KMS-11 (cell line): ENCODE measurements at regions not wholly inside any gene's neighbourhood (a gene's known extent, or its start where the extent isn't known, plus 50 kb on each side); places are given as distances from the start of the nearest gene placed in this dataset.
A peak's percentile ranks its signal among the peaks of the same experiment; 100 is the strongest.

ENCODE experiments used
- H2AFZ ChIP-seq: fragments of 200-600 bp; sonication (generic); 2 replicates; pipeline ENCODE4 v1.6.1; 2016; ENCODE audit warnings: antibody characterized with exemption, mixed run types, low read depth
- H3K27ac ChIP-seq: fragments of 200-600 bp; sonication (generic); 2 replicates; pipeline ENCODE4 v1.6.1; 2016; ENCODE audit warnings: mild to moderate bottlenecking, mixed run types
- H3K27me3 ChIP-seq: fragments of 200-600 bp; sonication (generic); 2 replicates; pipeline ENCODE4 v1.6.1; 2017; ENCODE audit warnings: mild to moderate bottlenecking, low read depth, mixed run types, moderate library complexity; ENCODE audit not compliant: insufficient read depth
- H3K36me3 ChIP-seq: fragments of 200-600 bp; sonication (generic); 2 replicates; pipeline ENCODE4 v1.6.1; 2017; ENCODE audit warnings: mild to moderate bottlenecking, mixed run types; ENCODE audit not compliant: insufficient read depth
- H3K4me1 ChIP-seq: fragments of 200-600 bp; sonication (generic); 2 replicates; pipeline ENCODE4 v1.6.1; 2016; ENCODE audit warnings: mild to moderate bottlenecking, low read depth, mixed run types; ENCODE audit not compliant: poor library complexity, severe bottlenecking
- H3K4me2 ChIP-seq: fragments of 200-600 bp; sonication (generic); 2 replicates; pipeline ENCODE4 v1.7.0; 2016; ENCODE audit warnings: mild to moderate bottlenecking, mixed run types
- H3K4me3 ChIP-seq: fragments of 200-600 bp; sonication (generic); IDR thresholded peaks from 2 replicates; pipeline ENCODE4 v1.6.1; 2017; ENCODE audit warnings: low read depth, low read length, mixed read lengths; ENCODE audit not compliant: insufficient read depth
- H3K79me2 ChIP-seq: fragments of 200-600 bp; sonication (generic); 2 replicates; pipeline ENCODE4 v1.6.1; 2016; ENCODE audit warnings: low read depth, mixed run types; ENCODE audit not compliant: insufficient read depth
- H3K9ac ChIP-seq: fragments of 200-600 bp; sonication (generic); 2 replicates; pipeline ENCODE4 v1.6.1; 2016; ENCODE audit warnings: mild to moderate bottlenecking, mixed run types
- H4K20me1 ChIP-seq: fragments of 200-600 bp; sonication (generic); 2 replicates; pipeline ENCODE4 v1.6.1; 2016; ENCODE audit warnings: mild to moderate bottlenecking, mixed run types; ENCODE audit not compliant: insufficient read depth
- CTCF ChIP-seq: fragments of 200-600 bp; sonication (generic); conservative IDR thresholded peaks from 2 replicates; pipeline ENCODE4 v1.6.1; 2017; ENCODE audit warnings: low read depth, mild to moderate bottlenecking, antibody characterized with exemption, low read length, moderate library complexity, mixed read lengths

GRCh38 chr5:164735334-164735733, 1229.9 kb downstream of the MAT2B start:
- Histone ChIP-seq H2AFZ (no peak overlapping the region), H3K4me1 (peaks cover 6% of the 10 kb centered on the region), H3K79me2 (no peaks in the 10 kb centered on the region), H4K20me1 (no peaks in the 10 kb centered on the region), H3K9ac (no peak overlapping the region), H3K27me3 (no peaks in the 10 kb centered on the region), H3K27ac (no peak overlapping the region), H3K4me3 (no peak overlapping the region), H3K36me3 (no peaks in the 10 kb centered on the region), H3K4me2 (no peak overlapping the region)
- TF ChIP-seq CTCF: no peak

DNA sequence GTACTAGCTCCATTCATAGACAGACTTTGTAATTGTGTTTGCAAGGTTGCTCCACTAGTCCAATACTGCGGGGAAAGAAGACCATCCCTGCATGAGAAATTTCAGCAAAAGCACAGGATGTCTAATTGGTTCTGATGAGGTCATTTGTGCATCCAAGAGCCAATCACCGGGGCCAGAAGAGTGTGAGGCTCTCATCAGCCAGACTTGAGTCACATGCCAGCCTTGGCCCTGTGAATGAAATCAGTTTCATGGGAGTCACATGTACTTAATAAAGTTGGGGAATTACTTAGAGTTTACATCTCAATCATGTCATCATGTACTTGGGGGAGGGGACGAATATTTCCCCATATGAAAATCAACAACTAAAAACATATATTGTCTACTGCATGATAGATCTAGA, 1236.0 kb downstream of the MAT2B start:
- Histone ChIP-seq H3K36me3 (no peaks in the 10 kb centered on the region), H3K4me3 (no peak overlapping the region), H4K20me1 (no peaks in the 10 kb centered on the region), H3K79me2 (no peaks in the 10 kb centered on the region), H3K27ac (peak overlapping the region; percentile 66), H3K4me2 (peak overlapping the region; percentile 88), H3K4me1 (peaks cover 67% of the 10 kb centered on the region), H2AFZ (peak overlapping the region; percentile 71), H3K27me3 (no peaks in the 10 kb centered on the region), H3K9ac (no peak overlapping the region)
- TF ChIP-seq CTCF: no peak

- Histone ChIP-seq H3K4me2 (peak overlapping the region; percentile 88), H3K79me2 (no peaks in the 10 kb centered on the region), H3K4me3 (no peak overlapping the region), H3K36me3 (no peaks in the 10 kb centered on the region), H3K9ac (peak overlapping the region; percentile 12; the same call in 1 of the 2 replicates), H3K27ac (peak overlapping the region; percentile 66), H3K4me1 (peaks cover 73% of the 10 kb centered on the region), H4K20me1 (no peaks in the 10 kb centered on the region), H3K27me3 (no peaks in the 10 kb centered on the region), H2AFZ (peak overlapping the region; percentile 71)
- TF ChIP-seq CTCF: no peak
Measured at GRCh38 chr5:164742025-164742424, 1236.6 kb downstream of the MAT2B start.

DNA sequence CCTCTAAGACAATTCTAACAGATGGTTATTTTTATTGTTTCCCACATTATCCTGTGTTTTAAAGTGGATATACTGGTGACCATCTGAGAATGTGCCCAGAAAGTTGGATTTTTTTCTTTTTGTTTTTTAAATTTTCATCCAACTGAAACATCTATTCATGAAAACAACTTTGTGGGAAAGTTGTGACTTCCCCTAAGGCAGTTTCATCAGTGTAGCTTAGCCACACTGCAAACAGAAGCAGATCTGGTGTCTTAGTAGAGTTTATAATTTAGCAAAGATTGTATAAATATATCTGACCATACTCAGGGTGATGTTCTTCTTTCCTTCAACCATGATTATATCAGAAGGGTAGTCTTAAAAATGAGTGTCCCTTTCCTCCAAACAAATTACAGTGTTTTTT, 1241.3 kb downstream of the MAT2B start:
- Histone ChIP-seq H3K79me2 (no peaks in the 10 kb centered on the region), H3K9ac (peak overlapping the region; percentile 23; the same call in 1 of the 2 replicates), H4K20me1 (no peaks in the 10 kb centered on the region), H3K4me1 (peaks cover 86% of the 10 kb centered on the region), H2AFZ (peak overlapping the region; percentile 40; the same call in 1 of the 2 replicates), H3K4me2 (peak overlapping the region; percentile 57), H3K4me3 (no peak overlapping the region), H3K27ac (peak overlapping the region; percentile 70), H3K36me3 (no peaks in the 10 kb centered on the region), H3K27me3 (no peaks in the 10 kb centered on the region)
- no peak for TF ChIP-seq CTCF
